ENCODE measurements at regions not wholly inside any gene's neighbourhood (a gene's known extent, or its start where the extent isn't known, plus 50 kb on each side); places are given as distances from the start of the nearest gene placed in this dataset.

DNA sequence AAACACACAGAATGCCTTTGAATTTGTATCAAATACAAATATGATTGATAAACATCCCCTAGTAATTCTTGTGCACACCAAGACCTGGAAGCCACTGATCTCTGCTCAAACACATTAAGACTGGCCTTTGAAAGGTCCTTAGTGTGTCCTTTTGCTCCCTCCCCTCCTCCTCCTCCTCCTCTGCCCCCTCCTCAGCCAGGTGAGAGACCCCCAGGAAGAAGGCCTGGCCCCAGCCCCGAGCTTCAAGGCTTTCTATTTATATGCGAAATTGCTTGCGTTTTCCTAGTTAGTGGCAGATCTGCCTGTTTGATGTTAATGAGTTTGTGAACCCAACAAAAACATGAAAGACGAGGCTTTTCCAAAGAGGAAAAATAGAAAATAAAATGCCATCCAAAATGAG lies 63.6 kb upstream of the TCF7L2 start (continued):
- no peak for TF ChIP-seq CBX8 (IDR thresholded peaks at IDR 0.05; ENCODE audit: borderline replicate concordance, low read depth, low read length)
- TF ChIP-seq POU5F1 (IDR thresholded peaks at IDR 0.05; ENCODE audit: low read depth, low read length), result no peak
- TF ChIP-seq, protein P1, sequence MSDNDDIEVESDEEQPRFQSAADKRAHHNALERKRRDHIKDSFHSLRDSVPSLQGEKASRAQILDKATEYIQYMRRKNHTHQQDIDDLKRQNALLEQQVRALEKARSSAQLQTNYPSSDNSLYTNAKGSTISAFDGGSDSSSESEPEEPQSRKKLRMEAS (IDR thresholded peaks at IDR 0.05), result no peak
- TF ChIP-seq PHF8 (conservative IDR thresholded peaks at IDR 0.05; ENCODE audit: low read depth, low read length), result no peak
- TF ChIP-seq SP2 (IDR thresholded peaks at IDR 0.05; ENCODE audit: low read length), result no peak
- no peak for TF ChIP-seq EZH2 (IDR thresholded peaks at IDR 0.05; ENCODE audit: low read depth, low read length, severe bottlenecking)
